ENCODE measurements at regions not wholly inside any gene's neighbourhood (a gene's known extent, or its start where the extent isn't known, plus 50 kb on each side); places are given as distances from the start of the nearest gene placed in this dataset.

DNA sequence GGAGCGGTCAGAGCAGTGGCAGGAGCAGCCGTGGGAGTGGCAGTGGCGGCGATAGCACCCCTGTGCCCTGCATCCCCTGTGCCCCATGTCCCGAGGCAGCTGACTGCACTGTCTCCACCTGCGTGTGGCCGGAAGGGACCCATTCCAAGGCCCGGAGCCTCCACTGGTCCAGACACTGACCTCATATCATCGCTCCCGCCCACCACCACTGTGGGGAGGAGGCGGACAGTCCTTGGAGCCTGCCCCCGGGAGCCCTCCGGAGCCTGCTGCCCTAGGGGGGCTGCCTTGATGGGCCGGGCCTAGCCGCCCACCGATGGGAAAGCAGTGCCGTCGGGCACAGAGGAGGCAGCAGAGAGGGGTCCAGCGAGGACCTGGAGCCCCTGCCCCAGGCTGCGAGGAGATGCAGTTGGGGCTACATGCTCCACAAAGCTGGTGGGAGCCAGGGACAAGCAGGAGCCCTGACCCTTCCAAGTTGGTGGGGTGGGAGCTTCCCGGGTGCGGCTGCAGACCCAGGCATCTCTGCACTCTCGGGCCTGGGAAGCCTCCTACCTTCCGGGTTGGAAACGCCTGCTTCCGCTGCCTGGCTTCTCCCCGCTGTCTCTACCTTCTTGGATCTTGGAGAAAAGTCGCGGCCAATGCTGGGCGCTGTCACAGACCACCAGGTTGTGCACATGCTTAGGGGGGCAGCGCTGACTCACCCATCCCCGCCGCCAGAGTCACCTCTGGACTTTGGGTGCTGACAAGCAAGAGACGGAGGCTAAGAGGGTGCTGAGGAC, 283.2 kb upstream of the ROBO1 start:
- TF ChIP-seq, protein P1, sequence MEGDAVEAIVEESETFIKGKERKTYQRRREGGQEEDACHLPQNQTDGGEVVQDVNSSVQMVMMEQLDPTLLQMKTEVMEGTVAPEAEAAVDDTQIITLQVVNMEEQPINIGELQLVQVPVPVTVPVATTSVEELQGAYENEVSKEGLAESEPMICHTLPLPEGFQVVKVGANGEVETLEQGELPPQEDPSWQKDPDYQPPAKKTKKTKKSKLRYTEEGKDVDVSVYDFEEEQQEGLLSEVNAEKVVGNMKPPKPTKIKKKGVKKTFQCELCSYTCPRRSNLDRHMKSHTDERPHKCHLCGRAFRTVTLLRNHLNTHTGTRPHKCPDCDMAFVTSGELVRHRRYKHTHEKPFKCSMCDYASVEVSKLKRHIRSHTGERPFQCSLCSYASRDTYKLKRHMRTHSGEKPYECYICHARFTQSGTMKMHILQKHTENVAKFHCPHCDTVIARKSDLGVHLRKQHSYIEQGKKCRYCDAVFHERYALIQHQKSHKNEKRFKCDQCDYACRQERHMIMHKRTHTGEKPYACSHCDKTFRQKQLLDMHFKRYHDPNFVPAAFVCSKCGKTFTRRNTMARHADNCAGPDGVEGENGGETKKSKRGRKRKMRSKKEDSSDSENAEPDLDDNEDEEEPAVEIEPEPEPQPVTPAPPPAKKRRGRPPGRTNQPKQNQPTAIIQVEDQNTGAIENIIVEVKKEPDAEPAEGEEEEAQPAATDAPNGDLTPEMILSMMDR (IDR thresholded peaks at IDR 0.05), result no peak
- no peak for TF ChIP-seq POLR2A (IDR thresholded peaks at IDR 0.05)
- intact Hi-C loops (cut with DNase I; ENCODE audit: low total_unique reads), result loop anchor here (10.0 kb wide), 1 partner anchor 426 kb away; no protein-coding TSS in a partner anchor
- 92 to 93% methylated on average over 27 to 33 of the region's 34 CpGs for WGBS, 2 donors

GRCh38 chr3:80043226-80043625, 275.4 kb upstream of the ROBO1 start:
- intact Hi-C loops (cut with DNase I; ENCODE audit: low total_unique reads), result no loop called here

More for the DNA sequence above, 283.2 kb upstream of the ROBO1 start:
- H3K4me3 ChIP-seq (ENCODE audit: low read depth, poor library complexity, severe bottlenecking), result no peak overlapping the region
- no peak for DNase-seq (ENCODE audit: low spot score in 2 of 2)

DNA sequence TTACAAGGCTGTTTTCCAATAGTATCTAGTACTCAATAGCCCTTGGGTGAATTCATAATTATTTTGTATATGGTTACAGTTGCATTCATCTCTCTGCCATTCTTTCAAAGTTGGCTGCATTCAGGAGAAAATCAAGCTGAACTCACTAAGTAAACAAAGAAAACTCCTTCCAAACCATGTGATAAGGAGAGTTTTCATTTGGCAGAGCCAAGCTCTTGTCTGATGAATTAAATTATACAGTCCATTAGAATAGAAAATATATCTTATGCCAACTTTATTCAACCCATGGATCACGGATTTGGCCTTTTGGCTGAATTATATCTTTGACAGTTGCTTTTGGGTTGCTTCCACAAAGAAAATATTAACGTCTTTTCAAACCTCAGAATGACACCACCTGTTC, 272.3 kb upstream of the ROBO1 start:
- WGBS, 2 donors, result 61 to 64% methylated on average over 2 of the region's 2 CpGs
- TF ChIP-seq POLR2A (IDR thresholded peaks at IDR 0.05), result no peak
- TF ChIP-seq, protein P1 (IDR thresholded peaks at IDR 0.05), result no peak
- intact Hi-C loops (cut with DNase I; ENCODE audit: low total_unique reads), result no loop called here
- H3K4me3 ChIP-seq (ENCODE audit: low read depth, poor library complexity, severe bottlenecking), result no peak overlapping the region
- no peak for DNase-seq (ENCODE audit: low spot score in 2 of 2)

More at GRCh38 chr3:80043226-80043625, 275.4 kb upstream of the ROBO1 start:
- no peak for DNase-seq (ENCODE audit: low spot score in 2 of 2)
- no peak overlapping the region for H3K4me3 ChIP-seq (ENCODE audit: low read depth, poor library complexity, severe bottlenecking)
- WGBS, 2 donors, result 79 to 87% methylated on average over 4 of the region's 4 CpGs
- TF ChIP-seq POLR2A (IDR thresholded peaks at IDR 0.05), result no peak
- TF ChIP-seq, protein P1 (IDR thresholded peaks at IDR 0.05), result no peak

- intact Hi-C loops (cut with DNase I; ENCODE audit: low total_unique reads), result no loop called here
- no peak for DNase-seq (ENCODE audit: low spot score in 2 of 2)
- no peak overlapping the region for H3K4me3 ChIP-seq (ENCODE audit: low read depth, poor library complexity, severe bottlenecking)
- TF ChIP-seq POLR2A (IDR thresholded peaks at IDR 0.05), result no peak
- TF ChIP-seq, protein P1 (IDR thresholded peaks at IDR 0.05), result no peak
Measured at GRCh38 chr3:80036176-80036575, 268.4 kb upstream of the ROBO1 start.

- intact Hi-C loops (cut with DNase I; ENCODE audit: low total_unique reads), result no loop called here
- no peak for TF ChIP-seq POLR2A (IDR thresholded peaks at IDR 0.05)
- TF ChIP-seq, protein P1 (IDR thresholded peaks at IDR 0.05), result no peak
- no peak for DNase-seq (ENCODE audit: low spot score in 2 of 2)
- WGBS, 2 donors, result 83 to 84% methylated on average over 7 of the region's 7 CpGs
- H3K4me3 ChIP-seq (ENCODE audit: low read depth, poor library complexity, severe bottlenecking), result no peak overlapping the region
Measured at GRCh38 chr3:80035021-80035420, 267.2 kb upstream of the ROBO1 start.

GRCh38 chr3:80023010-80023409, 255.2 kb upstream of the ROBO1 start:
- DNase-seq (ENCODE audit: low spot score in 2 of 2), result no peak
- TF ChIP-seq, protein P1 (IDR thresholded peaks at IDR 0.05), result no peak
- no peak overlapping the region for H3K4me3 ChIP-seq (ENCODE audit: low read depth, poor library complexity, severe bottlenecking)
- WGBS, 2 donors, result 79 to 89% methylated on average over 2 of the region's 2 CpGs
- intact Hi-C loops (cut with DNase I; ENCODE audit: low total_unique reads), result no loop called here
